G401 (cell line): ENCODE measurements at regions not wholly inside any gene's neighbourhood (a gene's known extent, or its start where the extent isn't known, plus 50 kb on each side); places are given as distances from the start of the nearest gene placed in this dataset.

Source experiments
- DNase-seq: peaks from one replicate; pipeline ENCODE4 v3.0.0-alpha.2; 2015; ENCODE audit warnings: low spot score
- in situ Hi-C: cut with HindIII; loops from 2 replicates; pipeline ENCODE4 v1.10.0; 2016; ENCODE audit warnings: low sequenced_read_pairs, mixed read lengths

DNA sequence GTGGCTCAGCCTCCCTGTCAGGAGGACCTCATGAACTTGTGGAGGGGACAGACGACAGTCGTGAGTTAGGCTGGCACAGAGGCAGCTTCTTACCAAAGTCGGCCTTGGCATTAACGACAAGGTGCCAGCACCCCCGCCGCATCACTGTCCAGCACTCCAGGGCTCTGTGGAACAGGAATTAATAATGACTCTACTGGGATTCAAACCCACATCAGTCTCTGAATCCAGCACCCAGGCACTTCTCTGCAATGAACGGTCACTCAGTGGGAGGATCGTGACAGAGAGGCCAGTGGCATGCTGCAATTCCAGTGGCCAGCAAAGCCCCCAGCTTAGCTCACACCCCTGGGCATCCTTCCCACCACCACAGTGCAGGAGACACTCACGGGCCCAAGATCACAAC lies 263.3 kb upstream of the ADAMTS16 start:
- in situ Hi-C loops = no loop called here
- DNase-seq = no peak

DNA sequence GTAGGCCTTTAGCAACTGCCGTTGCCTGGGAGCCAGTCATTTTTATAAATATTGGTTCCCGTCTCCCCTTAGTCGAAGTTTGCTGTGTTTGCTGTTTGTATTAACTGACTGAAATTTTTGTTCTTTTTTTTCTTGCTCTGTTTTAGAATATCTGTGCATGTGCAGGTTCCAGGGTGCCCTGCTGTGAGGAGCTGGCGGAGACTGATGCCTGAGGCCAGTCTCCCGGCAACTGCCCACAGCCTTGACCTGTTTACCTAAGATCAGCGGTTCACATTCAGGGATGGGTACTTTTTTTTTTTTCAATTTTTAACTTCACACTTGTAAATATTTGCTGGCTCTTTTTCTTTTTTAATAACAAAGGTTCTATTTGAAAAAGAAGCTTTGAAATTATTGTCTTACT lies 262.6 kb upstream of the ADAMTS16 start:
- DNase-seq = peak; percentile 26
- in situ Hi-C loops = no loop called here

GRCh38 chr5:4879075-4879474 lies 261.1 kb upstream of the ADAMTS16 start:
- no peak for DNase-seq
- in situ Hi-C loops = no loop called here

DNA sequence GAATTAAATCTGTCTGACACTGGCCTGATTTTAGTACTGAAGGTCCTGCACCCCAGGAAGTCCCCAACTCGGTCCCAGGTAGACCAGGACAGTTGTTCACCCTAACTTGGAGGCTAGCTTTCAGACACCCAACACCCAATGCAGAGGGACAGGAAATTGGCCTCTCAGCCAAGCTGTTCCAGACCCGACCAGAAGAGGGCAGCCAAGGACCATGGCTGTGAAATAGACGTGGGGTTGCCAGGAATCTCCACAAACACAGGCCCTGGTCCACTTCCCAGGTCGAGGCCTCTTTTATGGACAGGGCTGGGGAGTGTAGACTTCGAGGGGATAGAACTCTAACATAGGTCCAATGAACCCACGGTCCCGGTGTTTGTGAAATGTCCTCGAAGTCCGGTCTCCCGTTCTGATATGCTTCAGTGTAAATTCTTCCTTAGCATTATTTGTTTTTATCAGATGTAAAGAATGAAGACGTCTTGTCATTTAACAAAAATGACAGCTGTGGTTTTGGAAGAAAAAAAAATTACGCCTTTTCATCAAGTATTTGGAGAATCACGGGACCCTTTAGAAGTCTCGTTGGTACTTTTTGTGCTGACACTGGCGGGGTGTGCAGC lies 260.3 kb upstream of the ADAMTS16 start:
- in situ Hi-C loops = no loop called here
- peak; percentile 94 for DNase-seq

DNA sequence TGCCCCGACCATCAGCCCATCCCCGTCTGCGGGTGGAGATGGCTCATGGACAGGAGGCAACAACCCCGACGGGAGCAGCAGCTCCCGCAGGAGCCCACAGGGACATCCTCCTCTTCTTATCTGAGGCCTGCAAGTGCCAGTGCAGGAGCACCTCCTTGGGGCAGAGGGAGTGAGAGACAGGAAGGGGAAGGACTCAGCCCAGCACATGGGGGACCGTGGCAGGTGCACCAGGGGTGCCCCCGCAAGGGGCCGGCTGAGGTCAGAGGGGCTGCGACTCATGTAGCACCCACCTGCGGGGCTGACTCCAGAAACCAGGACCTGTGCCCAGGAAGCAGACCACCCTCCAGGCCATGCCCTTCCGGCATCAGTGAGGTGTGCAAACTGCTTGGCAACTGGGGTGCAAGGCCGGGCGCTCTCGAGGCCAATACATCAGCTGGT lies 259.8 kb upstream of the ADAMTS16 start:
- in situ Hi-C loops = no loop called here
- no peak for DNase-seq

GRCh38 chr5:4881366-4882002 lies 258.6 kb upstream of the ADAMTS16 start:
- in situ Hi-C loops = no loop called here
- no peak for DNase-seq

DNA sequence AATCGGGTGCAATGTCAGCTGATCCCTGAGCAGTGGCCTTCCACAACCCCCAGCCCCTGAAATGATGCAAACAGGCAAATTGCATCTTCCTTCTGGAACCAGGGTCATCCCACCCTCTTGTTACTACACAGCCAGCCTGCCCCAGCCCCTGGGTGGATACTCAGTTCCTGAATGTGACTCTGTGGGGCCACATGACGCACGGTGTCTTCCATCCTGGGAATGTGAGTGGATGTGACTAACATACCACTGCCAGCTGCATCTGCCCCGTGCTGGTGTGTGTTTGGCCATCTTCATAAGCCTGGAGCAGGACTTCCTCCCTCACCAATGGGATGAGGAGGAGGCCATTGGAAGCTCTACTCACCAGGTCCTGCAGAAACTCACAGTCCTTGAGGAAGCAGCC lies 257.9 kb upstream of the ADAMTS16 start:
- in situ Hi-C loops = no loop called here
- no peak for DNase-seq

GRCh38 chr5:4883360-4883759 lies 256.8 kb upstream of the ADAMTS16 start:
- no peak for DNase-seq
- in situ Hi-C loops = no loop called here

- in situ Hi-C loops = no loop called here
- no peak for DNase-seq
These were observed 246.9 kb upstream of the ADAMTS16 start for GRCh38 chr5:4893063-4893744.

DNA sequence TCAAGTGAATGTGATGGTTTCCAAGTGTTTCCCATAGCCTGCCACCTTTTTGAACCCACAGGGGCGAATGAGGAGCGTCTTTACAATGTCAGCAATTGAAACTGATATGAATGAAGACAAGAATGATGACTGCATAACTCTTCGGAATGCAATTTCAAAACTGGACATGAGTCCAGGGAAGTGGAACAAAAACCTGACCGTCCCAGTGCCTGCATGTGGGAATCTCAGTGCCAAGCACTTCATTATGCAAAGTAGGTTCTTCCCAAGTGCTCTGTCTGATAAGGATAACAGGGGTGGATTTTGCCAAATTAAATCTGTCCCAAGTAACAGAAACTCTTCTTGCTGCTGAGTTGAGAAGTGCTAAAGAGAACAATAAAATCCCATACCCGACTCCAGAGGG lies 243.8 kb upstream of the ADAMTS16 start:
- in situ Hi-C loops = no loop called here
- no peak for DNase-seq

DNA sequence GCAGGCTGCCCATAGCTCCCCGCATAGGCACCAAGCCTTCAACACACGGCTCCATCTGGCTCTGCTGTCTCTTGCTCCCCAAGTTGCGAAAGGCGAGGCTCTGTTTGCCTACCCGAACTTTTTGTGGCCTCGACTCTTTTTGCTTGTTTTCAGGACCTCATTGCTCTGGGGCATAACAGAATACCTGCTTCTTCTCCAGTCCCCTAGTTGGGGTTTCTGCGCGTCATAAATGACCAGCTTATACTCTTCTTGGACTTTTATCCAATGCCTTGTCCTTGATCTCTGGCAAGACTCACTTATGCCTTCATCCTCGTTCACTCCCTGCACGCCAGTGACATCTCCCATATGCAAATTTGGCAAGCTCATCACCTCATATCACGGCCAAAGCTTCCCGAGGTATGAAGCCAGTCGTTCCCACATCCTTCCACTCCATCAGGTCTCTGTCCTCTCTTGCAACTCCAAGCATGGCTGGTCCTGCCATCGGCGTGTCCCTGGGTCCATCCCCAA lies 238.8 kb upstream of the ADAMTS16 start:
- peak; percentile 72 for DNase-seq
- in situ Hi-C loops = no loop called here

GRCh38 chr5:4901924-4902323 lies 238.2 kb upstream of the ADAMTS16 start:
- in situ Hi-C loops = no loop called here
- peak; percentile 41 for DNase-seq

GRCh38 chr5:4905674-4906520 lies 234.2 kb upstream of the ADAMTS16 start:
- peak; percentile 93 for DNase-seq
- in situ Hi-C loops = no loop called here

- in situ Hi-C loops = no loop called here
- DNase-seq = peak; percentile 93
These were observed 233.3 kb upstream of the ADAMTS16 start for GRCh38 chr5:4906786-4907185.

- in situ Hi-C loops = no loop called here
- DNase-seq = peak; percentile 70
These were observed 232.6 kb upstream of the ADAMTS16 start for GRCh38 chr5:4907571-4907970.

GRCh38 chr5:4909086-4909485 lies 231.0 kb upstream of the ADAMTS16 start:
- in situ Hi-C loops = no loop called here
- DNase-seq = no peak

- in situ Hi-C loops = no loop called here
- no peak for DNase-seq
These were observed 228.3 kb upstream of the ADAMTS16 start for GRCh38 chr5:4911646-4912403.

- in situ Hi-C loops = no loop called here
- peak; percentile 67 for DNase-seq
These were observed 218.2 kb upstream of the ADAMTS16 start for GRCh38 chr5:4921929-4922328.

GRCh38 chr5:4924577-4924976 lies 215.6 kb upstream of the ADAMTS16 start:
- in situ Hi-C loops = no loop called here
- no peak for DNase-seq
